NB4 (cell line): ENCODE measurements at regions not wholly inside any gene's neighbourhood (a gene's known extent, or its start where the extent isn't known, plus 50 kb on each side); places are given as distances from the start of the nearest gene placed in this dataset.

ENCODE experiments used
- CTCF ChIP-seq: IDR thresholded peaks from one replicate; pipeline ENCODE4 v1.5.1; 2012; ENCODE audit warnings: low read depth, low read length
- POLR2A ChIP-seq: IDR thresholded peaks from 2 replicates; pipeline ENCODE4 v1.6.1; 2011; ENCODE audit warnings: mild to moderate bottlenecking; ENCODE audit not compliant: insufficient read length; ENCODE audit errors: extremely low read depth

- TF ChIP-seq CTCF, result no peak
- TF ChIP-seq POLR2A, result no peak
Observed at GRCh38 chr20:4329232-4329631, 80.1 kb upstream of the ADRA1D start.
